ENCODE measurements at regions not wholly inside any gene's neighbourhood (a gene's known extent, or its start where the extent isn't known, plus 50 kb on each side); places are given as distances from the start of the nearest gene placed in this dataset.

GRCh38 chr17:31780483-31780882 is 78.6 kb downstream of the COPRS start (continued):
- TF ChIP-seq CHD7 (IDR thresholded peaks at IDR 0.05; ENCODE audit: insufficient replicate concordance, low read length) (no peak), TEAD4 (IDR thresholded peaks at IDR 0.05; ENCODE audit: low read depth, low read length) (no peak)

Data from H1 (cell line).